ENCODE measurements at regions not wholly inside any gene's neighbourhood (a gene's known extent, or its start where the extent isn't known, plus 50 kb on each side); places are given as distances from the start of the nearest gene placed in this dataset.

DNA sequence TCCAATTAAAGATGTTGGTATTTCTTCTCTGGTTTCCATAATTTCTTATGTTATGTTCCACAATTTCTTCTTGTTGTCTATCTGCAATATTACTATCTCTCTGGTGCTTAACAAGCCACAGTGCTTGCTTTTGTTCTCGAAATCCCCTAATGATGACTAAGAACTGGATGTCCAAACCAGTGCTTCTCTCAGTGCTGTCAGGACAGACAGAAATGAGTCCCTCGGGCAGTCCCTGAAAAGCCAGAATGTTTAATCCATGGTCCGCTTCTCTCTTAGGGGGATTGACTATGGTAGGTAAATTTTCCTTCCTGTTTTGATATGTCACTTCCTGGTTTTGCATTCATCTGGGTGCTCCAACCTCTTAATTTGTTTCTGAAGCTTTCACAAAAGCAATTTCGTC is 321.6 kb upstream of the PCDH10 start:
- TF ChIP-seq, protein P1, sequence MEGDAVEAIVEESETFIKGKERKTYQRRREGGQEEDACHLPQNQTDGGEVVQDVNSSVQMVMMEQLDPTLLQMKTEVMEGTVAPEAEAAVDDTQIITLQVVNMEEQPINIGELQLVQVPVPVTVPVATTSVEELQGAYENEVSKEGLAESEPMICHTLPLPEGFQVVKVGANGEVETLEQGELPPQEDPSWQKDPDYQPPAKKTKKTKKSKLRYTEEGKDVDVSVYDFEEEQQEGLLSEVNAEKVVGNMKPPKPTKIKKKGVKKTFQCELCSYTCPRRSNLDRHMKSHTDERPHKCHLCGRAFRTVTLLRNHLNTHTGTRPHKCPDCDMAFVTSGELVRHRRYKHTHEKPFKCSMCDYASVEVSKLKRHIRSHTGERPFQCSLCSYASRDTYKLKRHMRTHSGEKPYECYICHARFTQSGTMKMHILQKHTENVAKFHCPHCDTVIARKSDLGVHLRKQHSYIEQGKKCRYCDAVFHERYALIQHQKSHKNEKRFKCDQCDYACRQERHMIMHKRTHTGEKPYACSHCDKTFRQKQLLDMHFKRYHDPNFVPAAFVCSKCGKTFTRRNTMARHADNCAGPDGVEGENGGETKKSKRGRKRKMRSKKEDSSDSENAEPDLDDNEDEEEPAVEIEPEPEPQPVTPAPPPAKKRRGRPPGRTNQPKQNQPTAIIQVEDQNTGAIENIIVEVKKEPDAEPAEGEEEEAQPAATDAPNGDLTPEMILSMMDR (IDR thresholded peaks at IDR 0.05), result no peak
- TF ChIP-seq POLR2A (IDR thresholded peaks at IDR 0.05), result no peak

Measured in lower leg skin (tissue), 3 donors.